HK-2 (cell line): ENCODE measurements at regions not wholly inside any gene's neighbourhood (a gene's known extent, or its start where the extent isn't known, plus 50 kb on each side); places are given as distances from the start of the nearest gene placed in this dataset.

Source experiments
- DNase-seq: peaks from one replicate; pipeline ENCODE4 v3.0.0-alpha.2; 2018; ENCODE audit not compliant: unreplicated experiment

DNA sequence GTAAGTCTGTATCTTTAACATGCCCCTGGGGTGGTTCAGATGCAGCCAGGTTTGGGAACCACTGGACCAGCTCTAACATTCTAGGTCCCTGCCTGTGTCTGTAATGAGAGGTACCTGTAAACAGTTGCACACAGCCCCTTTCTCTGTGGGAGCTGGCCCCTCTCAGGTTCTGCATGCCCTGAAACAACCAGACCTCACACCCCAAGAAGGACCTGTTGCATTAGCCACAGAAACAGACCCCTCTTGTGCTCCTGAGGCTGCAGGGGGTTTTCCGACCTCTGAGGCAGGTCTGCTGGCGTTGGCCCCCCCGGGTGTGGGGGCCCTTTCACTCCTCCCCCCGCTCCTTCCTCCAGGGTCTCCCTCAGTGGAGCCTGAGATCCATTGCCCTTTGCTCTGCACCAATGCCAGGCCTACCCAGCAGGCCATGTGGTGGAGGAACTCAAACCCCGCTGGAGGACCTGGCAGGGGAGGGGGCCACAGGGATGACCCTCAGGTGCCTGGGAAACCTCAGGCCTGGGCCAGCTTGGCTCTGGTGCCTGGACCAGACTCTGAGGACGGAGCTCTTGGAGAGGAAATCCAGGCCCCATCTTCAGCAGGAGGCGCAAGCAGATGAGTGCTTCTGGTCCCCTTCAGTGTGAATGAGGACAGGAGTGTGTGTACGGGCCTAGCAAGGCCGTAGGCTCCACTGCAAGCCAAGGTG, 61.4 kb upstream of the PJA1 start:
- no peak for DNase-seq

DNA sequence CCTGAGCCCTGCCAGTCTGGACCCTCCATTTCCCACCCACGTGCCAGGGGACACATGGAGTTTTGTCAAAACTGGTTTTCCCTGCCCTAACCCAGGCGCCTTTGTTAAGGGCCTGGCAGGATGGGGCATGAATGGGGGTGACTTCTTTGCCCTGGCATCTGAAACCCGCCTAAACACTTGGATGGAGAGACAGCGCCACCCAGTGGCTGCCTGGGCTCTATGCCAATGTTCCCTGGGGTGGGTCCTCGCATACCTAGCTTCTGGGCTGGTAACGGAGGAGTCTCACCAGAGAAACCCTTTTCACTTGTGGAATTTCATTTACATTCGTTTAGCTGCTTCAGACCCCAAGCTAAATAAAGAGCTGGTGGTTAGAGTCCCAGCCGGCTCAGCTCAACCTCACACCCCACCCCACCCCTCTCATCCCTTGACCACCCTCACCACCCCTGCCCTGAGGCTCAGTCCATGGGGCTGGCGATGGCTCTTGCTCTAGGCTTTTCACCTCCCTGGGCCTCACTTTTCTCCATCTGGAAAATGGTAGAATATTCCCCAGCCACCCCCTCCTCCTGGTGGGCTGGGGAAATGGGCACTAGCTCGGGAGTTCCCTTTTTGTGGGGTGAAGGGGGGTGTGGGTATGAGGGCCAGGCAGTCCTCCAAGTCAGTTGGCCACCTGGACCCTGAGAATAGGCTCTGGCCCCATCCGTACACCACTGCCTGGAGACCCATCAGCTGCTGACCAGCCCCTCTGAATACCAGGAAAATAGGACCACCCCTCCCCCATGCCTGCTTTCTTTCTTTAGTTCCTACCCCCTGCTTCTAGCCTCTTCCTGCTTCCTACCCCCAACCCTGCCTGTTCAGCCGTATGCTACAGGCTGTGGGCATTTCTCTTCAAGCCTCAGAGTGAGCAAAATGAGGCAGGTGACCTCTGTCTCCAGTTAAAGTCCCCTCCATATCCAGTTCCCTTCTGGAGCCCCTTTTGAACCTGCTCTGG, 57.1 kb upstream of the PJA1 start:
- peak; percentile 67 for DNase-seq

DNA sequence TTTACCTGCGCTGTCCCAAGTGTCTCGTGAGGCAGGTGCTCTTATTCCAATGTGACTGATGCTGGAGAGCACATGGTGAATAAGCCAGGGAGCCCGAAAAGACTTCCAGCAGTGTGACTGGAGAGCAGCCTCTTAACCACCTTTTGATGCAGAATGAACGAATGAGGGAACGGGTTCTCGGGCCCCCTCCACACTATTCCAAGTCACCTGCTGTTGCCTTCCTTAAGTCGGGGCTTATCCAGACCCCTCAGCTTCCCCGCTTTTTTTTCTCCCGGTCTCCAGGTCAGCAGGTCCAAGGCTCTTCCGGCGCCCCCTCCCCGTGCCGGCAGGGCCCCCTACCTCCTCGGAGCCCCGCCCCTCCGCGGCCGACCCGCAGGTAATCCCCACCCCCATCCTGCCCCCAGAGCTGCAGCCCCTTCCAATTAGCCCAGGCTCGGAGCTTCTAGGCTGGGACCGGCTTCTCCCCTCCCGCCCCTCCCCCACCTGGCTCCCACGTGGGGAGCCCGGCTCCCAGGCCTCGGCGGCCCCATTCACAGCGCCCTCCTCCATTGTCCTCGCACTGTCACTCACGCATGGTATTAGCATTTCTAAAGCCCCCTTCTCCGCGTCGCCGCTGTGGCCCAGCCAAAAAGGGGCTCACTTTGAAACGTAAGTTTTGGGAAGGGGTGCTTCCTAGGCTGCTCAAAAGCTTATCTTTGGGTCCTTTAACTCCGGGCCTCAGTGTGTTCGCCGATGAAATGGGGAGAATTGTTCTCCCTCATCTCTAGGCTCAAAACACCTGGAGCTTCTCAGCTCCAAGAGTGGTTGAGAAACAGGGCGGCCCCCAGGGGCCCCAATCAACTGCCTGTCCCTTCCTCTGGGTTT, 56.2 kb upstream of the PJA1 start:
- no peak for DNase-seq

DNA sequence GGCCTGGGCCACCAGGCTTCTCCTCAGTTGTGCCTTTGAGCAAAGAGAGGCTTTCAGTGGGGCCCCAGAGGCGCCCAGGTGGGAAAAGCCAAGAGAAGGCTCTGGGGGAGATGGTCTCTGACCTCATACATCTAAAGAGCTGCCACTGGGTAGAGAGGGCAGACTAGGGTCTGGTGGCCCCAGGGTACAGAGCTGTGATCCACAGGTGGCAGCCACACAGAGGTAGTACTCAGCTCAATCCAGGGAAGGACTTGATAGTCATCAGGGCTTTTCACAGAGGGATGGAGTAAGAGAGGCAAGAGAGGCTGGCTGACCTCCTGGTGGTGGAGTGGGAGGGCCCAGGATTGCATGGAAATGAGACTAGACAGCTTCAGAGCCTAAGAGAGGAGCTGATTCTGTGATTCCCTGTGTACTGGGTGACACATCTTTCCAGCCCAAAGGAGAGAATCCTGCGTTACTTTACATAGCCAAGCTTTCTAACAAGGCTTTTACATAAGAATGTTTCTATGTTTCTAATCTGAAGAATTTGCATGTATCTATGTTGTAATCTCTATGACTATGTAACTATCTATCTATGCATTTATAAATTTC, 53.2 kb upstream of the PJA1 start:
- DNase-seq, result no peak

DNA sequence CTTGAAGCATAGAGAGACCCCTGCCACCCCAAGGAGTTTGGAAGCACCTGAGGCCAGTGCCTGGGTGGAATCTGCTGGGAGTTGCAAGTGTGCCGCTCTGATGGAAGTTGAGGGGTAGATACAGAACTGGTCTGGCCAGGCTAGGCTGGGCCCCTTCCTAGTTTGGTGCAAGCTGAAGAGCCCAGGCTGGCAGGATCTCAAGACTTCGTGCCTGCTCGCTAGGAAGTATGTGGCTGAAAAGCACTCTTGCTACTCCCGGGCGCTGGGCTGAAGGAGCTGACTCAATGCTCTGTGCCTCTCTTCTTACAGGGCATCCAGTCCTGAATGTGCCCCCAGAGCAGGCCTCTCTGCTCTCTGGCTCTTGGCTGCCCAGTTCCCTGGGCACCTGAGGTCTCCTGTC, 51.7 kb upstream of the PJA1 start:
- no peak for DNase-seq

DNA sequence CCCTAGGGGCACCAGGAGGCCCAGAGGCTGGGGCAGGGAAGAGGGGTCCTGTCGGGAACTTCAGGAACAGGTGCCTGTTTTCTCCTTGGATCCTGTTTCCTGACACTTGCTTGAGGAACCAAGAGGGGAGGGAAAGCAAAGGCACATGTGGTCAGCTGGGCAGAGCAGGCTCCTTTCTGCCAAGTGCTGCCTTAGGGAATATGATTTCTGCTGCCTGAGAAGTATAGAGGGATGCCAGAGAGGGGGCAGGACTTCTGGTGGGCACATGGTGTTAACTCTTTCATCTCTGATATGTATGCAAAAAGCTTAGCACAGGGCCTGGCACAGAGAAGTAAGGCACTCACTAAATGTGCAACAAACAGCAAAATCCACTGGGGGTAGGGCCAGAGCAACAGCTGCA, 51.2 kb upstream of the PJA1 start:
- DNase-seq, result no peak

DNA sequence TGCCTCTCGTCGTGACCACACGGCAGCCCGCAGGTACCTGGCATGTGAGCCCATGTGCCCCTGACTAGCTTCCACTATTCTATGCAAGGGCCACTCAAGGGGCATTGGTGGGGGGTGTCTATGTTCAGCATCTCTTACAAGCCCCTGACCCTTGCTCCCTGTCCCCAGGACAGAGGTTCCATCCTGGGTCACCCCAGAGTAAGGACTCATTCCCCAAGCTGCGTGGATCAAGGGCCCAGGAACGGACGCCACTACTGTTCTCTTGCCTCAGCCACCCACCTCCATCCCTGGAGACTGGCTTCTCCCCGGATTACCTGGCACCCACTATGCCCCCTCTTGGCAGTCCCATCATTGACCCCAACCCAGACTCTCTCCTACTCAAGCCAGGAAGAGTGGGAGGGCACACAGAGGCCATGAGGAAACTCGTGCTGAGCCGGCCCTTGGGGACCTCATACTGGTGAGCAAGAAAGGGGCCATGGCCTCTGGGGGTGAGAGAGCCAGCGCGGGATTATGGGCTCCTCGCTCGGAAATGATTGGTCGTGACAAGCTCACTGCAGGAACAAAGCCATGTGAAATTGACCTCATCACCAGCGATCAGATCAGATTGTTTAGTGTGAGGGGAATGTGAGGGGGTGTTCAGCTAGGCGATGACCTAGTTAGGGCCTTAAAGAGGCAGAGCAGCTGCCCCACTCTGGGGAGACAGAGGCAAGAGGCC, 50.1 kb upstream of the PJA1 start:
- DNase-seq, result no peak
